Stimulated activated CD4-positive, alpha-beta T cell treated with anti-CD3 and anti-CD28 coated beads, Interleukin-12 subunit alpha, Interleukin-12 subunit beta, amount 100 ng/mL, for 24 hours (primary cell): ENCODE measurements at regions not wholly inside any gene's neighbourhood (a gene's known extent, or its start where the extent isn't known, plus 50 kb on each side); places are given as distances from the start of the nearest gene placed in this dataset.

Source experiments
- DNase-seq, 2 experiments: peaks; one replicate each; pipeline ENCODE4 v3.0.0-alpha.2; 2020; ENCODE audit warnings: low read depth in 2 of 2

DNA sequence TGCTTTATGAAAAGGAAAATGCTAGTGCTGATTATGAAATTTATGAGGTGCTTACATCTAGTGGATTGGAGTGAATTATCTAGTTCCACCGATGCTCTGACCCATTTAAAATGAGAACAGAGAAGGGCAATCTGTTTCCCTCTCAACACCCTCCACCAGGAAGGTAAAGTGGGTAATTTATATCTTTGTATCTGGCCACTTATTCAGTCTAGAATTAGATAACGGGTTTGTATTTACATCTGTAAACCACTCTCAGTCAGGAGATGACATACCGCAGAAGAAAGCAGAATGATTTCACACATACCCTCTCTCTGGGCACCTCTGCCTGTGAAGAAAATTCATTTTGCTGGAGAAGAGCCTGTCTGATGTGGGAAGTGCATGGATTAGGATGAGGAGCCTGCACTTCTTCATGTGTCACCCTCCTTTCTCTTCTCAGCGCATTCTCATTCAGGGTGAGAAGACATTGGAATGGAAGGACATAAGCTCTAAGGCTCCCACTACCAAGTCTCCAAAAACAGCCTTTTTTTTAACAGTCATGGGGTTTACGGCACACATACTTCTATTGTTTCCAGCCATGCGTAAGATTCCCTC, 646.7 kb upstream of the SALL1 start:
- no peak for DNase-seq

DNA sequence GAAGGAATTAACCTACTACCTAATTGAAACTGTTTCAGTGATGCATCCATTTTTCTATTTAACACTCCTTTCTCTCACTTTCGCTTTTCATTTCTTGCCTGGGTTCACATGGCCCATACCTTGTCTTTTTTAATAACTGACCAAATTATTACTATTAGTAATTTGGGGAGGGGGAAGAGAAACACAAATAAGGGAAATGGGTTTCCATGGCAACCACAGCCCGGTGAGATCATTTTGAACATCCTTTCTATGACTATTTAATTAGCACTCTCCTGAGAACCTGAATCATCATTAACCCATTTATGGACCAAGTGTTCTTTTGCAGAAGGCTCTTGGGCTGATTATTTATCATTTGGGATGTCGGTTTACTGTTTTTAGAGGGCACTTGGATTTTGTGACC, 628.2 kb upstream of the SALL1 start:
- DNase-seq = no peak

DNA sequence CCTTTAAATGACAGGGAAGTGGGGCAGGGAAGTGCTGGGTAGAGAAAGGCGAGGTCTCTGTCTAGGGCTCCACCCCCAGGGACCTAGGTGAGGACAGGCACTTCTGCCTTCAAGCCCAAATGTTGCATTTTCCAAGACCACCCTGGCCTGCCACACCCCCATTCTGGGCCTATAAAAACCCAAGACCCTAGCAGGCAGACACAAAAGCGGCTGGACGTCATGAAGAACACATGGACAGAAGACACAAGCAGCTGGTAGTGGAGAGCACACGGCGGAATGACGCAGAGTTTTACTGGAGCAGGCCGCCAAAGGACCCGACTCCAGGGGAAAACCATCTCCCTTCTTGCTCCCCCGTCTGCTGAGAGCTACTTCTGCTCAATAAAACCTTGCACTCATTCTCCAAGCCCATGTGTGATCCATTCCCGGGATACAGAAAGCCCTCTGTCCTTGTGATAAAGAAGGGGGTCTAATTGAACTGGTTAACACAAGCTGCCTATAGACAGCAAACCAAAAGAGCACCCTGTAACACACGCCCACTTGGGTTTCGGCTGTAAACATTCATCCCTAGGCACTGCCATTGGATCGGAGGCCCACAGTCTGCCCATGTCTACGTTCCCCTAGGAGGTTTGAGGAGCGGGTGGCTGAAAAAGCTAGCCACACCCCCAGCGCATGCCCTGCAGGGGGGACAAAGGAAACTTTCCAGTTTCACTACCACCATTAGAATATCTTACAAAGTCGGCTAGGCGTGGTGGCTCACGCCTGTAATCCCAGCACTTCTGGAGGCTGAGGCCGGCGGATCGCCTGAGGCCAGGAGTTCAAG, 622.2 kb upstream of the SALL1 start:
- no peak for DNase-seq

DNA sequence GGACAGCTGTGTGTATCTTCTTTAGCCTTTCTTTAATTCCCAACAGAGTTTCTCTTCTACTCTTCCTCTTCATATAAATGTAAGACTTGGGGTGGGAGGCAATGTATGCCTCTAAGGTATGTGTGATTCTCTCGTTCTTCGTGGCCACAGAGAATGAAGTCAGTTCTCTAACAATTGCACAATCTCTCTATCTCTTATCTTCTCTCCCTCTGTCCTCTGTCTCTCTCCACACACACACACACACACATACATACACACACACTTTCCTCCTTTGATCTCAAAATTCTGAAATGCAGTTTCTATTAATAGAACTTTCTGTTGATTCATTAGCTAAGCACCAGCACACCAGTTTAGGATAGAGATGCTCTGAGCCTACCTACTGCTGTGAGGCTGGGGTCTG, 615.7 kb upstream of the SALL1 start:
- DNase-seq = no peak

DNA sequence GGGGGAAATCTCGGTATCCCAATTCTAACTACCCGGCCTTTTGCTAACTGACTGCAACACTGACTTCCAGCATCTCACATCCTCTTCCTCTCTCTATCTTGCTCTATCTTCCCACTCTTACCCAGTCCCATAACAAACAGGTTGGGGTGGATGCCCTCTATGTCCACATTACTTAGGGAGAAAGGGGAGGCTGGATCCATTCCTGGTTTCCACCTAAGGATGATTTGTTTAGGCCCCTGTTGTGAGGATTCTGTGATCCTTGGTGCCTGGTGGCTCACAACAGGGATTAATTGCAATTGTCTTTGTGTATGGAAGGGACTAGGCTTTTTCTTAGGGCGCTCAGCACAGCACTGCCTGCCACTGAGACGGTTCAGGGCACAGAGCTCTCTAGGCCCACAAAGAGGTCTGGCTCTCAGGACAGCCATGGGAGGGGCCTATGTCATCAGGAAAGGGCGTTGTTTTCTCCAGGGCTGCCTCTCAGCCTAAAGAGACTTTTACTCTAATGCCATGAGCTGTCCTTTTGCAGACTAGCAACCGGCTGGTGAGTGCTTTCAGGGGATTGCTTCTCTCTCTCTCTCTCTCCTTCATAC, 612.1 kb upstream of the SALL1 start:
- DNase-seq = no peak

DNA sequence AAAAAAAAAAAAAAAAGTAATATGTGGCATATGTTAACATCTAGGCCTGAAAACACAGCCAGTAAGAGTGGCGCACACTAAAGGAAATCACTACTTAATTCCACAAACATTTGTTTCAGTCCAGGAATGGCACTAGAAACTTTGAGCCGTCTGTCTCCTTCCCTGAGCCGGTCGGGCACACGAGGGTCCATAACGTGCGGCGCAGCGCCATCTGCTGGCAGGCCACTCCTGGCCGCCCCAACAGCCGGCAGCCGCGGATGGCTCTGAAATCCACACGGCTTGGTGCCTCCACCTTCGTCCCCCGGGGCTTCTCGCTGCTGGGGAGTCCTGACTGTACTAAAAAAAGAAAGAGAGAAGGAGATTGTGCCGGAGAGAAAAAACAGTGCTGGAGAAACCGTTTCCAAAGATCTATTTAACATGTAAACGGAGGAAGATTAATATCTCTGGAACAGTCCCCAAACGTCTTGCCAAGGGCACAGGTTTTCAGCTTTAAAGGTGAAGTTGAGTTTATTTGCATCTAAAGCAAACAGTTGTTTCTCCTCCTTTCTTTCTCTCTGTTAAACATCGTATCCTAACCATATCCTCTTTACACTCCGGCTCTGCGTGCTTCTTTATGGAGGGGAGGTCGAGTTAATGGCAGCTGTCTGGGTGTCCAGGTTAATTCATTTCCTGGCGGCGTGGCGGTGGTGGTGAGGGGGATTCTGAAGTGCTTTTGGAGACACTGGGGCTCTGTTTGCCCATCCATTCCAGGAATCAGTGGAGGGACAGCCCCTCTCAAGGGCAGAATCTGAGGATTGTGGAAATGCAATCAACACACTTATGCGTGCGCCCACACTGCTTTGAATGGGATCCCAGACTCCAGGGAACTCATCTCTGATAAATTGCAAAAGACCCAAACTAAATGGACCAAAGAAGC, 611.3 kb upstream of the SALL1 start:
- peak in 1 of 2 experiments; percentile 53 for DNase-seq

DNA sequence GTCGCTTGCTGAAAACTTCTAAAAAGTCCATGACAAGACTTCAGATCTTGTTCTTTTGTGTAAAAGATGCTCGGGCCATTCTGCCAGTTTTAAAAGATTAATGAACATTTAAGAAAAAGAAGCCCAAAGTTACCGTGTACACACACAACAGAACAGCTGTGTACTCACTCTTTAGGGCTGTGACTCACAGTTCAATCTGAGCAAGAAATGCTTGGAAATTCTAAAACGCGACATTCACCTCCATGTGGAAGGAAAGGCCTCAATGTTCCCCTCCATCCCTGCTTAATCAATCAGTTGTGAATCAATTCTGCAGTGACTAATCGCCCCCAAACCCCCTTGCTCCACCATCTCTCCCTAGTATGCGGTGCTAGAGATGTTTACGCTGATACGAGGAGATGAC, 609.9 kb upstream of the SALL1 start:
- DNase-seq = no peak

DNA sequence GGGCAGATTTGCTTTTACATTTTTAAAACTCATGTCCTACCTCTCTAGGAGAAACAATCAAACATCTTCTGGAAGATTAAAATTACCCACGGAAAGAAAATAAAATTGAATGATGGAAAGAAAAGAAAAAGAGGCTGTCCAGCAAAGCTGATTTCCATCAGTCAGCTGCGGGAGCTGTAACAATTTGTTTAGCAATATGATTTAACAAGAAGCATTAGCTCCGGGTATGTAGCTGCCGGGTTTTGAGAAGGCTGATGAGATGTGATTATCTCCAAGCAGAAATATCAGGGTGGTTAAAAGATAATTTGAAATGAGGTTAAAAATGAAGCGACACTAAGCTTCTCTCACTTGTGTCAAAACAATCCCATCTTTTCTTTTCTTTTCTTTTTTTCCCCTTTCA, 608.9 kb upstream of the SALL1 start:
- DNase-seq = no peak

DNA sequence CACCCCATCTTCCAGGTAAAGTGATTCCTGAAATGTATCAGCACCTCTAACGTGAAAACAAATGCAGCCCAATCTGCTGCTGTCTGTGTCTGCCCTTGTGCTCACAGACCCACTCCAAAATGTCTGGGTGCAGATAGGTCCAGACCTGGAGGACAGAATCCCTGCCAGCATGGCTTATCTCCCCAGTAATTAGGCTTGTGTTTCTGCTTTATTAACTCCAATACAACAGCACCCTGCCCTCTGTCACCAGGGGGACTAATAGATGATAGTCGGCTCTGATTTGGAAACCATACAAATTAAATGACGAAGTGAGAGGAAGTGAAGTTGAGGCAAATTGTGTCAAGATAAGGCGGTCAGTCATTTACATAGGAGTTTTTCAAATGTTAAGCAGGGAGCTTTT, 608.3 kb upstream of the SALL1 start:
- DNase-seq = no peak

DNA sequence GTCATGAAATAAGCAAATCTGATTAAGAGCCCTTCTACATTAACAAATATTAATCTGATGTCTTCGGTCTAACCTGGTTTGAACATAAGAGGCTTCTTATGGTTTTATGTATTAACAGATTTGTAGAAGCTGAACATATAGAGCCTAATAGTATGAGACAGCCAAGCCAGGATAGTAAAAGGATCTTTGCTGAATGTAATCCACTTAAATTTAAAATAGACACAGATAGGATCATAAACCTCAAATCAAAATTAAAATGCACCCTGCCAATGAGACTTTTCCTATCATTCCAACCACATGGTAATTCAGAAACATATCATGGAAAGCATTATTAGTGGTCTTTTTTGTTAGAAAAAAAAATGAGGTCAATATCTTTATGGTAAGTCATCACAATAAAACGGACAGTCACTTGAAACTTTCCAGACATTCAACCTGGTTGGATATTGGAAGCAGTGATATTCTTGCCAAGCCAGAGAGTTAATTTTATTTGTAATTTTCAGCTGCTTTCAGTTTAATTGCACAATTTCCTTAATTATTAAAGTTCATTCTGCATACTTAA, 606.9 kb upstream of the SALL1 start:
- DNase-seq = no peak

DNA sequence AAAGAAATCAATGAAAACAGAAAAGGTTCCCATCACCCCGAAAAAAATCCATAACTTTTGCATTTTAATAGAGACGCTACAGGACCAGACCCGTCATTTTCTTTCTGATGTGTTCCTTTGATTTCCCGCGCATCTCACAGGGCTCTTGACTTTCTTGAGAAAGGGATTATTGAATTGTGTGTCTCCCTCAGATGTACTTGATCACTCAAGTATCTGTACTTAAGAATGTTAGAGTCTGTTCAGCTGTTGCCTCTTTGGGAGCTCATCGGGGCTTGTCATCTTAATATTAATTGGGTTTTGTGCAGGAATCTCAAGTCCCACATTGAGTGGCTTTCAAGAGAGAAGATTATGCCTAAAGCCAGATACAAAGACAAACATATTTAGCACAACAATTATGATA, 606.4 kb upstream of the SALL1 start:
- no peak for DNase-seq

DNA sequence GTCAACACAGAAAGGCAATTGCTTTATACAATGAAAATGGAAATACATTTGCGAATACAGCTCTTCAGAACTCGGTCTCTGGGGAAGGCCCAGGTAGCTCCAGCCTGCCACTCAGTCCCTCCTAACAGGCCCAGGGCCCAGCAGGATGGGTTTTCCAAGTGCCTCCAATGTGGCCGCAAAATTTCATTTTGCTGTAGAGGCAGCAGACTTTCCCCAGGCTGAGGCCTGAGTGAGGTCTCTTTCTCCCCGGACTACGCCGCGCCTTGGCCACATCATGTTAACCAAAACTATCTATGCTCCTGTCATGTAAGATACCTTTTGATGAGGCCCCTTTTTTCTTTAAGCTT, 606.0 kb upstream of the SALL1 start:
- DNase-seq = no peak

DNA sequence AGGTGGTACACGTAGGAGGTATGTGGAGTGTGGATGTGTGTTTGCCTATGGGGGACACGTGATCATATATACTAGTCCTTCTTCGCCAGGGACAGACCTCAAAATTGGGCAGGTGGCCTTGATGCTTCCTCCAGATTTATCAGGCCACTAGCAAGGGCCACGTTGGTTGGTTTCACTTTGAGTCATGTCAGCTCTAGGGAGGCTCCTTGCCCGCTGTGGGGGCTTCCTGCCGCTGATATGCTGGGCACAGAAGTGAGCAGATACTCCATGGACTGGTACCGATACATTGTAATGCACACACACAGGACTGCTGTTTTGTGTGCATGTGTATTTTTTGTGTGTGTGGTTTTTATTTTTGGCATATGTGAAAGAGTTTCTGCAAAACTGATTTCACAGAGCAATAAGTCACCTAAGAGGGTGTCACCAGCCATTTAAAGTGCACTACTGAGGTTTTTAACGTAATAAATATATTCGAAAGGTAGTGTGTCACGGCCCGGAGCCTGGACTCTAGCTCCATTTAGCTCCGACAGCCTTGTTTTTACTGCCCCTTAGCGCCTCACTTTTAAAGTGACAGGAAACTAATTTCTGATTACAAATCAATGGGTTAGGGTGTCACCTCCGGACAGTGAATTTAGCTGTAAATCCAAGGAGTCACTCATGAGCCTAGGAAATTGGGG, 605.5 kb upstream of the SALL1 start:
- DNase-seq = no peak

DNA sequence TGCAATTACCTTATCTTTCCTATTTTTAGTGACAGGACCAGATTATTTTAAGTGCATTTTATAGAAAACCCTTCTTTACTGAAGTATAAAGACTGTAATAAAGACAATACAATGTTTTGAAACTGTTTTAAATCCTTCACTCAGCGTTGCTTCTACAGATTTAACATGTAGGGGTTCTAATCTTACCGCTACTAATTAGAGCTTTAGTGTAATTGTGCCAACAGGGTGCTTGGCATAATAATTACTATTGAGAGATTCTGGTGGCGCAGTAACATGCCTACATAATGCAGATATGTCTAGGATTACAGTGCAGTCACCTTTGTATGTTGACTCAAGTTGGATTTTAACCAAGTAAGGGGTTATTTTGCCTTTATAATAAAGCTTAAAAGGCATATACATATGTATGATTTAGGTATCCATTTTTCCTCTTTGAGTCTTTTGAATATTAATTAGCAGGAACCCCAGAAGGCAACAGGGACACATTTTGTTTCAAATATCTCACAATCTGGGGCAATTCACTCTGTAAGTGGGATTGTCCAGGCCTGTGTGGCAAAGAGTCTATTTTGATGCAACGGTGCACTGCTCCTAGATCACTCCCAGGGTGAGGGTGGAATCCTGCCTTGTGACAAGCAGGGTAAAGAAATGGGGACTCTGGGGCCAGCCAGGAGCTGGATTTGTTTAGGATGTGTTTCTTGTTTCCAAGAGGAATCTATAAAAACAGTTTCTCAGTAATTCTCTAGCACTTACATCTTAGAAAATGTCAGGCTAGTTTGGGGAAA, 604.7 kb upstream of the SALL1 start:
- no peak for DNase-seq

DNA sequence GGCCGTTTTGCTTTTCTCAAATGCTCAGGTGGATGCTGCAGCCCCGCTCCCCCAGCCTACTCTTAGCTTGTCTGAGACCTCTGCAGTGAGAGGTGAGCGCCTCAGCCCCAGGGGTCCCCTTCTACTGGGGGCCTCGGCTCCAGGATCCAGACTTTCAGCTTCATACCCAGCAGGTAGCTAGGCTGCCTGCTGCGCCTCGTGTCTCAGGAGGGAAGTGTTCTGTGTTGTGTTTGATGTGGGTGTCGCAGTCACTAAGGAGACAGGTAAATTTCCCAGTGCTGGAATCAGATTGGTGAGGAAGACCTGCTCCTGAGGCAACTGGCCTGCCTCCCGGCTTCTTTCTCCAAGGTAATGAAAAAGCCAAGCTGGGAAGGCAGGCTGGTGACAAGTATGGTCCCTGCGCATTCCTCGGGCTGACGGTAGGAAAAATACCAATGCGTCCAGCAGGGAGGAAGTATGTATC, 604.0 kb upstream of the SALL1 start:
- no peak for DNase-seq

DNA sequence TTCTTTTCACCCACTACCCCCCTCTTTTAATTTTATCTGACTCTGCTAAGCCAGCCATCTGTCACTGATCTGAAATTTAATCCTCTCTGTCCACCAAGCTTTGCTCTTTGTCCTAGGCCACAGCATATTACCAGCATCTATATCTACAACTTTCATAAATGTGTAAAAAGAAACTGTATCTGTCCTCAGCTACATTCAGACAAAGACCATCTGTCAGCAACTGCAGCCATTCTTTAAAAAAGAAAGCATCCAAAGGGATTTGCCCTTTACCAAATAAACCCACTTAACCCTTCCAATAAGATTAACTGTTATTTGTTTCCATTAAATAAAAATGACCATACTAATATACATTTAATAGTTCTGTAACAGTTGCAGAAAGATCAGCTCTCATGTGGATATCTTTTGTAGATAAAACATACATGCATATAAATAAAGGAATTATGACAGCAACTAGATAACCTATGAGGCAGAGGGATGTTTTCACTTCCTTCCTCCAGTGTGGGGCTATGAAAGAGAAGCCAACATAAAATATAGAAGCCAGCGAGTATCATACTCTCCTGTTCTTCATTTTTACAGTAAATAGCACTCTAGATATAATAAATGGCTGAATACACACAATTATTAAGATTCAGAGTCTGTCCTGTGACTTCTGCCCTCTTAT, 602.5 kb upstream of the SALL1 start:
- DNase-seq = no peak

DNA sequence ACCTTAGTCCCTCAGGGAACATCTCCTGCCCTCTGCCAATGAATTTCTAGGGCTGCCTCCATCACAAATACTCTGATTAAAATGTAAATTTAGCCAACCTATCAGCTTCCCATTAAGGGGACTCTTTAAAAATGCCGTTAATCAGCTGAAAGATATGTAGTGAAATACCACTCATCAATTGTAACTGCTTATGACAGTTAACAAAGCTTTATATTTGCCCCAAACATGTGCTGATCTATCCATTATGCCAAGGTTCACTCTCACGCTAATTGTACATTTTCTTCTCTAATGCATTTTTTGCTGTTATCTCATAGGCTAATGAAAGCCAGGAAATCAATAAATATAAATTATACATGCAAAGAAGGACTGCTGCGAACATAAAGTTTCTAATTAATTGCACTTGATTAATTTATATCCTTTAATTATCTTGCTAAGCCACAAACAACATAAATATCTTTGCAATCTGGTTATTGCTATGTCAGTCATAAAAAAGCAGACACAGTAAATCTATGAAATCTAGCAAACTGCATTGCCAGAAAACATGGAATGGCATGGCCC, 601.4 kb upstream of the SALL1 start:
- no peak for DNase-seq

DNA sequence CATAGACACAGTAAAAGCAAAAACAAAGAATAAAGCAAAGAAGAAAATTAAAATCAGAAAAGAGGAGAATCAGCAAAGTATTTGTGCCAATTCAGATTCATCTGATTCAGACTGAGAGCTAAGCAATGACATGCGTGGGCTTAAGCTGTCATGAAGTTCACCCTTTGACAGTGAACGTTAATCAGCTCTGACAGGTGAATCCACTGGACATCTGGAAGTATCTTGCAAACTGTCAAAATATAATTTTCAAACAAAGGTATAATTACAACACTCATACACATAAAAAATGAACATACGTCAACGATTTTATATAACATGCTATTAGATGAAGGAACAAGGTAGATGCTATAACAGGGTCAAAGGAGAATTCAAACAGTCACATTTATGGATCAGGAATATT, 596.3 kb upstream of the SALL1 start:
- no peak for DNase-seq

DNA sequence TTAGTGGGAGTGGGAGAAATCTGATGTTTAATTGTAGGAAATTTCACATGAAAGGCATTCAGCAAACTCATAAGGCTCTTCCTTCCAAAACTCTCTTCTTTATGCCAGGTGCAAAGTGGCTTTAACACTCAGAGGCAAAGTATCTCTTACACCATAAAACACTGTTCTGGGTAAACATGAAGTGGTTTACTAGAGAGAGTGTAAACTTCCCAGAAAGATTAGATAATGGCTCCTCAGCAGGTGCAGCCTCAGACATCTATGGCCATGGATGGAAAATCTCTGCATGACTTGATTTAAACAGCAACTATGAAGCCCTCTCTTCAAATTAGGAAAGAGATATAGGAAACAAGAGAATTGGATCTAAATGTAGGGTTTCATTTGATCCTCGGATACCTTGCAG, 583.1 kb upstream of the SALL1 start:
- DNase-seq = no peak

DNA sequence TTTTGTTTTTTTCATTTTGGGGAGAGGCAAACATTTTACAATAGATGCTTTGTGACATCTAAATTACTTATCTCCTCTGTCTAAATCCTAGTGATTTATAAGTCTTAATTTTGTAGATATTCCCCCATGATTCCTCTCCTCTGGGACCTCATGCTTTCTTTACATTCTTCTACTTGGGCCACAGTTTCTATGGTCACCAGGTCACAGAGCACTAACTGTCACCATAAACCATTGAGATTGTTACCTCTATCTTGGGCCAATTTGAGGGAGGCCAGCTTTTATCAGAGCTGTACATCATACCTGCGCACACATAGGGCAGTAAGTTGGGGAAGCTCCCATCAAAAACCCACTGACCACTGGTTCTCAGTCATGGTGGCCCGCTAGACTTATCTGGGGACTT, 582.1 kb upstream of the SALL1 start:
- DNase-seq = no peak
